ENCODE measurements at regions not wholly inside any gene's neighbourhood (a gene's known extent, or its start where the extent isn't known, plus 50 kb on each side); places are given as distances from the start of the nearest gene placed in this dataset.

- TF ChIP-seq POLR2A (IDR thresholded peaks at IDR 0.05): no peak
- TF ChIP-seq, protein P1, sequence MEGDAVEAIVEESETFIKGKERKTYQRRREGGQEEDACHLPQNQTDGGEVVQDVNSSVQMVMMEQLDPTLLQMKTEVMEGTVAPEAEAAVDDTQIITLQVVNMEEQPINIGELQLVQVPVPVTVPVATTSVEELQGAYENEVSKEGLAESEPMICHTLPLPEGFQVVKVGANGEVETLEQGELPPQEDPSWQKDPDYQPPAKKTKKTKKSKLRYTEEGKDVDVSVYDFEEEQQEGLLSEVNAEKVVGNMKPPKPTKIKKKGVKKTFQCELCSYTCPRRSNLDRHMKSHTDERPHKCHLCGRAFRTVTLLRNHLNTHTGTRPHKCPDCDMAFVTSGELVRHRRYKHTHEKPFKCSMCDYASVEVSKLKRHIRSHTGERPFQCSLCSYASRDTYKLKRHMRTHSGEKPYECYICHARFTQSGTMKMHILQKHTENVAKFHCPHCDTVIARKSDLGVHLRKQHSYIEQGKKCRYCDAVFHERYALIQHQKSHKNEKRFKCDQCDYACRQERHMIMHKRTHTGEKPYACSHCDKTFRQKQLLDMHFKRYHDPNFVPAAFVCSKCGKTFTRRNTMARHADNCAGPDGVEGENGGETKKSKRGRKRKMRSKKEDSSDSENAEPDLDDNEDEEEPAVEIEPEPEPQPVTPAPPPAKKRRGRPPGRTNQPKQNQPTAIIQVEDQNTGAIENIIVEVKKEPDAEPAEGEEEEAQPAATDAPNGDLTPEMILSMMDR (IDR thresholded peaks at IDR 0.05): no peak
Observed at GRCh38 chr11:112513417-112513816, 252.8 kb upstream of the PLET1 start.

Data from breast epithelium (tissue), 3 donors.